Mesodermal cell (in vitro differentiated cells): ENCODE measurements at regions not wholly inside any gene's neighbourhood (a gene's known extent, or its start where the extent isn't known, plus 50 kb on each side); places are given as distances from the start of the nearest gene placed in this dataset.
"Not testable (repeated sequence)": the region's sequence is repeated elsewhere in the genome, so short reads cannot be mapped to it uniquely, and the experiment has no call there.

ENCODE experiments used
- H3K27ac ChIP-seq: 2 replicates; pipeline ENCODE4 v1.7.0; 2013; ENCODE audit warnings: mild to moderate bottlenecking, low read depth, low read length, moderate library complexity; ENCODE audit not compliant: severe bottlenecking
- H3K36me3 ChIP-seq: 2 replicates; pipeline ENCODE4 v1.7.1; 2013; ENCODE audit warnings: mild to moderate bottlenecking, low read length, moderate library complexity; ENCODE audit not compliant: control insufficient read depth, insufficient read depth
- H3K4me1 ChIP-seq: one replicate; pipeline ENCODE4 v1.7.1; 2013; ENCODE audit warnings: mild to moderate bottlenecking, low read length; ENCODE audit not compliant: insufficient read depth, control insufficient read depth, poor library complexity, severe bottlenecking
- H3K4me3 ChIP-seq: 2 replicates; pipeline ENCODE4 v1.7.0; 2013; ENCODE audit warnings: low read length, control low read depth, mild to moderate bottlenecking; ENCODE audit not compliant: insufficient read depth, poor library complexity, severe bottlenecking; ENCODE audit errors: extremely low read depth
- H3K9me3 ChIP-seq: 2 replicates; pipeline ENCODE4 v1.7.1; 2013; ENCODE audit warnings: mild to moderate bottlenecking, low read length, moderate library complexity; ENCODE audit not compliant: control insufficient read depth
- WGBS, 2 experiments: methylation state at CpG; one replicate each; pipeline ENCODE4 v1.1.5; 2013; ENCODE audit warnings: missing lambda C conversion rate in 2 of 2; ENCODE audit not compliant: insufficient coverage in 2 of 2; 5-methylcytosine and 5-hydroxymethylcytosine counted together

DNA sequence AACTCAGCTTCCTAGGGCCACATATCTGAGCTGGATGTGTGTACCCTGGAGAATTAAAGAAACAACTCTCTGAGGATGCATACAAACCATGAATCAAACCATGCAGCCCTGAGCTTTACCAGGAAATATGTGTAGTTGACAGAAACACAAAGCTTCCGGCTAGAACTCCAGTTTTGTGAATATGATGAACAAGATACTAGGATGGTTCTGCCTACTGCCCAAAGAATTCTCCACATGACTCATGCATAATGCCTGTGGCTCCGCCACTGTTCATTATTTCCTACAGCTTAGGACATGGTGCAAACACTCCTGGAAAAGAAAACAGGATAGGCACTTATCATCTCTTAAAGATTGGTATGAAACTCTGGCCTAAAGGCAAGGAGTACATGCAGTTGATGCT lies 343.4 kb downstream of the DNAH5 start:
- Histone ChIP-seq H3K27ac (no peak overlapping the region), H3K9me3 (no peaks in the 10 kb centered on the region), H3K36me3 (no peaks in the 10 kb centered on the region), H3K4me1 (peaks cover 10% of the 10 kb centered on the region), H3K4me3 (no peak overlapping the region)
- 90% methylated on average over 2 of the region's 2 CpGs; no CpG with 5 or more reads in 1 of the 2 experiments for WGBS, 2 experiments

GRCh38 chr5:13595978-13596377 lies 348.5 kb downstream of the DNAH5 start:
- 65 to 66% methylated on average over 3 to 4 of the region's 6 CpGs for WGBS, 2 experiments

DNA sequence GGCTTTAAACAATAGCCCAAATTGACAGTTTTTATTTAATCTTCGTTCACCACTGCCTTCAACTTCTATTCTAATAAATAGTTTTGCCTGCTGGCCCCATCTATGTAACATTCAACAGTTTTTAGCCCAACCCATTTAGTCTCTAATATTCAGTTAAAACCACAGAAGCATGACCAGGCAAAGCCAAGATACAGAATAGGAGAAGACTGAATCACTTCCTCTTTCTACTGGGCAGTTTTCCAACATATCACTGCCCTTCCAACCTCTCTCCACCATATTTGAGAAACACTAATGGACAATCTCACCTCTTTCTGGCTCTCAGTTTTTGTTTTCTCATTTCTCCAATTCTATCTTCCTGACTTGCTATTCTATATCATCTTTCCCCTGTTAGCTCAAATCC lies 352.9 kb downstream of the DNAH5 start:
- no peak overlapping the region for H3K4me3 ChIP-seq
- H3K27ac ChIP-seq: no peak overlapping the region
- 80% methylated on average over 1 of the region's 1 CpG for WGBS, 2 experiments
- no peaks in the 10 kb centered on the region for H3K9me3 ChIP-seq
- no peaks in the 10 kb centered on the region for H3K36me3 ChIP-seq
- H3K4me1 ChIP-seq: peaks cover 4% of the 10 kb centered on the region

More at GRCh38 chr5:13595978-13596377, 348.5 kb downstream of the DNAH5 start:
- no peak overlapping the region for H3K27ac ChIP-seq
- H3K36me3 ChIP-seq: no peaks in the 10 kb centered on the region
- H3K9me3 ChIP-seq: no peaks in the 10 kb centered on the region
- no peak overlapping the region for H3K4me3 ChIP-seq
- peaks cover 6% of the 10 kb centered on the region for H3K4me1 ChIP-seq

DNA sequence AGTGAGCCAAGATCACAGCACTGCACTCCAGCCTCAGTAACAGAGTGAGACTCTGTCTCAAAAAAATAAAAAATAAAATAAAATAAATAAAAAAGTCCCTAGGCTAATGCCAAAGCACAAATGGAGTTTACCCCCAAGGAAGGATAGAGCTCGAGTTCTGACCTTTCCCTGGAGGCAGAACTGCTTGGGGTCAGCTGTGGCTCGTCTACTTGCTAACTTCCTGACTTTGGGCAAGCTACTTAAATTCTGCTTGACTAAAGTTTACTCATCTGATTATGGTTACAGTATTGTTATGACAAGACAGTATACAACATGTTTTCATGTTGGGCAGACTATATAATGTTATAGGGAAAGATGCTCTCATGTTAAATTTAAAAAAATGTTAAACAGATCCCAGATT lies 359.2 kb downstream of the DNAH5 start:
- Histone ChIP-seq H3K9me3 (no peaks in the 10 kb centered on the region), H3K27ac (no peak overlapping the region)
- 75 to 90% methylated on average over 1 of the region's 2 CpGs for WGBS, 2 experiments

DNA sequence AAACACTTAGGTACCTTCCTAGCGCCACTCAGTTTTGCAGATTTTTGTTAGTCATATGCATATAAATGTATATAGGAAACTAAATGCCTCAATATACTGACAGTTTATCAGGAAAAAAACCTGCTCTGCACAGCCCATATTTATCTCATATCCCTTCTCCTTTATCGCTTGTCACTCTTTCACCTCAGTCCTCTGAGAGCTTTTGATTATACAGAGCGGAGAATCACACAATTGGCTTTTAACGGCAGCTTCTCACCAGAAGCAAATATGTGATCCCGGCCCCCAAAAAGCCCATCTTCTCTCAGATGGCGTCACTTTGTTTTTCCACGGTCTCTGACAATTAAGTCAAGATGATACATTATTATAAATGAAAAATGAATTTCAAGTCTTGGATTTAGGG lies 362.6 kb downstream of the DNAH5 start:
- no peaks in the 10 kb centered on the region for H3K36me3 ChIP-seq
- no peak overlapping the region for H3K27ac ChIP-seq
- no peaks in the 10 kb centered on the region for H3K4me1 ChIP-seq
- 94 to 100% methylated on average over 3 to 4 of the region's 7 CpGs for WGBS, 2 experiments
- no peak overlapping the region for H3K4me3 ChIP-seq
- no peaks in the 10 kb centered on the region for H3K9me3 ChIP-seq

More for the DNA sequence above, 359.2 kb downstream of the DNAH5 start:
- H3K4me3 ChIP-seq: no peak overlapping the region
- no peaks in the 10 kb centered on the region for H3K36me3 ChIP-seq
- H3K4me1 ChIP-seq: no peaks in the 10 kb centered on the region

- Histone ChIP-seq H3K4me1 (no peaks in the 10 kb centered on the region), H3K9me3 (no peaks in the 10 kb centered on the region), H3K36me3 (no peaks in the 10 kb centered on the region), H3K4me3 (no peak overlapping the region), H3K27ac (no peak overlapping the region)
- 87 to 96% methylated on average over 4 to 5 of the region's 5 CpGs for WGBS, 2 experiments
Observed at GRCh38 chr5:13581132-13581531, 363.4 kb downstream of the DNAH5 start.

DNA sequence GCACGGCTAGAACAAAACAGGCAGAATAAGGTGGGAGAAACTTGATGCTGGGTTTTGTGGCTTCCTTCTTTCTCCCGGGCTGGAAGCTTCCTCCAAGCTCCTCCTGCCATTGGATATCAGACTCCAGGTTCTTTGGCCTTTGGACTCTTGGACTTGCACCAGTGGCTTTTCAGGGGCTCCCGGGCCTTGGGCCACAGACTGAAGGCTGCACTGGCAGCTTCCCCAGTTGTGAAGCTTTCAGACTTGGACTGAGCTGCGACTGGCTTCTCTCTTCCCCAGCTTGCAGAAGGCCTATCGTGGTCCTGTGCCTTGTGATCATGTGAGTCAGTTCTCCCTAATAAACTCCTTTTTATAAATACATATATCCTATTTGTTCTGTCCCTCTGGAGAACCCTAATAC lies 364.4 kb downstream of the DNAH5 start:
- WGBS, 2 experiments: 91 to 93% methylated on average over 5 of the region's 5 CpGs
- Histone ChIP-seq H3K4me3 (no peak overlapping the region), H3K9me3 (no peaks in the 10 kb centered on the region), H3K27ac (no peak overlapping the region), H3K36me3 (no peaks in the 10 kb centered on the region), H3K4me1 (no peaks in the 10 kb centered on the region)

DNA sequence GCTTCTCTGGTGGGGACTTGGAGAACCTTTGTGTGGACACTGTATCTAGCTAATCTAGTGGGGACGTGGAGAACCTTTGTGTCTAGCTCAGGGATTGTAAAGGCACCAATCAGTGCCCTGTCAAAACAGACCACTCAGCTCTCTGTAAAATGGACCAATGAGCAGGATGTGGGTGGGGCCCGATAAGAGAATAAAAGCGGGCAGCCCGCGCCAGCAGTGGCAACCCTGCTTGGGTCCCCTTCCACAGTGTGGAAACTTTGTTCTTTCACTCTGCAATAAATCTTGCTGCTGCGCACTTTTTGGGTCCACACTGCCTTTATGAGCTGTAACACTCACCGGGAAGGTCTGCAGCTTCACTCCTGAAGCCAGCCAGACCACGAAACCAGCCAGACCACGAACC lies 365.4 kb downstream of the DNAH5 start:
- H3K4me1 ChIP-seq, H3K36me3 ChIP-seq, H3K9me3 ChIP-seq, H3K4me3 ChIP-seq, H3K27ac ChIP-seq: not testable (repeated sequence)
- 86 to 93% methylated on average over 8 to 9 of the region's 9 CpGs for WGBS, 2 experiments

DNA sequence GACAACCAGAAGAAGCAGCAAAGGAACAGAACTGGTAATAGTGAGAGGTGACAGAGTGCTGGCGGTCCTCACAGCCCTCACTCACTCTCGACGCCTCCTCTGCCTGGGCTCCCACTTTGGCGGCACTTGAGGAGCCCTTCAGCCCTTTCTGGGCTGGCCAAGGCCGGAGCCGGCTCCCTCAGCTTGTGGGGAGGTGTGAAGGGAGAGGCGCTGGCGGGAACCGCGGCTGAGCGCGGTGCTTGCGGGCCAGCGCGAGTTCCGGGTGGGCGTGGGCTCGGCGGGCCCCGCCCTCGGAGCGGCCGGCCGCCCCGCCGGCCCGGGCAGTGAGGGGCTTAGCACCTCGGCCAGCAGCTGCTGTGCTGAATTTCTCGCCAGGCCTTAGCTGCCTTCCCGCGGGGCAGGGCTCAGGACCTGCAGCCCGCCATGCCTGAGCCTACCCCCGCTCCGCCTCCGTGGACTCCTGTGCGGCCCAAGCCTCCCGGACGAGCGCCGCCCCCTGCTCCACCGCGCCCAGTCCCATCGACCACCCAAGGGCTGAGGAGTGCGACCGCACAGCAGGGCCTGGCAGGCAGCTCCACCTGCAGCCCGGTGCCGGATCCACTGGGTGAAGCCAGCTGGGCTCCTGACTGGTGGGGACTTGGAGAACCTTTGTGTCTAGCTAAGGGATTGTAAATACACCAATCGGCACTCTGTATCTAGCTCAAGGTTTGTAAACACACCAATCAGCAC lies 366.0 kb downstream of the DNAH5 start:
- H3K4me3 ChIP-seq, H3K27ac ChIP-seq, H3K9me3 ChIP-seq, H3K36me3 ChIP-seq, H3K4me1 ChIP-seq: not testable (repeated sequence)
- 97% methylated on average over 33 to 40 of the region's 48 CpGs for WGBS, 2 experiments

GRCh38 chr5:13574574-13574973 lies 369.9 kb downstream of the DNAH5 start:
- Histone ChIP-seq H3K36me3 (no peaks in the 10 kb centered on the region), H3K4me1 (no peaks in the 10 kb centered on the region), H3K9me3 (no peaks in the 10 kb centered on the region), H3K27ac (no peak overlapping the region), H3K4me3 (no peak overlapping the region)
- 75 to 90% methylated on average over 1 of the region's 2 CpGs for WGBS, 2 experiments

DNA sequence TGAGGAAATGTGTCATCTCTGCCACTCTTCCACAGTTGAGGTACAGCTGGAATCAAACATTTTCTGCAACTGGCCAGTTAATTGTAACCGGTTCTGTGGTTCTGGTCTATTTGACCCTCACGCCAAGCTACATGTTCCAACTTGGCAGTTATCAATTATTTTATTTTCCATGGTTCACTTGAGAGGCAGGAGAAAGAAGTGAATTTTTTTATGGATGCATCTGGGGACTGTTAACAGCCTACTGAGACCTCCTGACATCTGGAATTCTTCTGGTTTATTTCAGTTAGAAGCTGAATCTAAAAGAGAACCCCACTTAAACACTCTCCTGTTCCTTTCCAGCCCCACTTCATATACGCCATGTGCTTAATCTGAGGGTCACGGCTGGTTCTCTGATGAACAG lies 372.3 kb downstream of the DNAH5 start:
- no peaks in the 10 kb centered on the region for H3K36me3 ChIP-seq
- H3K9me3 ChIP-seq: no peaks in the 10 kb centered on the region
- WGBS, 2 experiments: 83 to 94% methylated on average over 2 to 4 of the region's 4 CpGs
- no peak overlapping the region for H3K4me3 ChIP-seq
- H3K27ac ChIP-seq: no peak overlapping the region
- no peaks in the 10 kb centered on the region for H3K4me1 ChIP-seq
